Heart right ventricle (tissue), 16 donors: ENCODE measurements at regions not wholly inside any gene's neighbourhood (a gene's known extent, or its start where the extent isn't known, plus 50 kb on each side); places are given as distances from the start of the nearest gene placed in this dataset.

Source experiments
- ATAC-seq, 8 donors: fragments of 200-7000 bp; cut with Tn5 transposase; one replicate each; pipeline ENCODE4 v1.9.1; 2020; ENCODE audit warnings: mild to moderate bottlenecking in 8 of 8, moderate library complexity in 8 of 8, moderate number of reproducible peaks in 1 of 8
- DNase-seq, 2 donors: peaks; one replicate each; pipeline ENCODE4 v3.0.0-alpha.2; 2020
- H3K27ac ChIP-seq, 10 donors: fragments of 200-600 bp; sonication (generic) in 2 of 10; one replicate each; pipeline versions ENCODE4 v1.5.0 to v1.8.0; 2020 to 2022; ENCODE audit warnings: mild to moderate bottlenecking in 3 of 10
- H3K27me3 ChIP-seq, 7 donors: fragments of 200-600 bp; one replicate each; pipeline ENCODE4 v1.8.0; 2021 to 2022; ENCODE audit warnings: mild to moderate bottlenecking in 2 of 7
- H3K36me3 ChIP-seq, 9 donors: fragments of 200-600 bp; sonication (generic) in 1 of 9; one replicate each; pipeline versions ENCODE4 v1.5.0 to v1.8.0; 2020 to 2022; ENCODE audit warnings: mild to moderate bottlenecking in 2 of 9
- H3K4me1 ChIP-seq, 9 donors: fragments of 200-600 bp; sonication (generic) in 1 of 9; one replicate each; pipeline versions ENCODE4 v1.5.0 to v1.8.0; 2020 to 2022; ENCODE audit warnings: mild to moderate bottlenecking in 4 of 9
- H3K4me3 ChIP-seq, 10 donors: fragments of 200-600 bp; sonication (generic) in 2 of 10; one replicate each; pipeline versions ENCODE4 v1.5.0 to v1.8.0; 2020 to 2022; ENCODE audit warnings: mild to moderate bottlenecking in 7 of 10, moderate library complexity in 2 of 10
- H3K9me3 ChIP-seq, 11 donors: fragments of 200-600 bp in 10 of 11; sonication (generic) in 2 of 11; one replicate each; pipeline versions ENCODE4 v1.5.0 to v1.8.0; 2013 to 2022; ENCODE audit warnings: mild to moderate bottlenecking in 2 of 11, control low read depth in 1 of 11, moderate library complexity in 1 of 11
- WGBS, 2 donors: extraction: QIAGEN DNeasy Blood & Tissue Kit; methylation state at CpG; one replicate each; pipeline ENCODE4 v1.1.7; 2013; ENCODE audit warnings: inconsistent platforms in 1 of 2; 5-methylcytosine and 5-hydroxymethylcytosine counted together
- intact Hi-C, 10 donors: fragments of 100-400 bp; cut with DNase I; formaldehyde crosslinking; loops; one replicate each; pipeline versions ENCODE4 v1.11.1 to v1.14.2; 2022
- TF ChIP-seq, protein P1 (sequence below), 9 donors: fragments of 200-600 bp; sonication (generic) in 2 of 9; IDR thresholded peaks; one replicate each; pipeline versions ENCODE4 v1.5.0 to v1.8.0; 2021 to 2022; ENCODE audit warnings: antibody characterized with exemption in 9 of 9, mild to moderate bottlenecking in 5 of 9, moderate library complexity in 1 of 9
- donor health status: Arrhythmogenic right ventricular cardiomyopathy.
- donor health status: ischemic (EF 13 %, LVEDD 7.1; RV severe dilation, severe dysfunction).
- donor health status: healthy with polysubstance abuse.
- donor health status: DM: no; HTN: yes; CAD: no.
- donor health status: DM: no; HTN: no; CAD: no.
- donor health status: ischemic (EF 25% LVEDD 6.9; RV normal size, moderate dysfunction).
- donor health status: ischemic (EF 25% LVEDD 5.7; RV mildly dilated, moderate dysfunction).
- donor health status: healthy.
- donor health status: DM: yes; HTN: yes; CAD: no.
- donor health status: Ischemic cardiomyopathy.
- donor health status: ischemic (EF 35%, LVEDD 5.7; RV mildly dilated, moderate dysfunction).
- donor health status: nonischemic (EF 11% LVEDD 7.7; RV severe dilation, severe dysfunction).
- donor health status: DM: yes; HTN: yes; CAD: no.
- donor health status: PGD.
- donor health status: ischemic (EF 29% LVEDD 5.4; RV normal size, mild dysfunction).
- donor health status: nonischemic (EF 23%, LVEDD 6.1; RV moderate dilation, normal function).

DNA sequence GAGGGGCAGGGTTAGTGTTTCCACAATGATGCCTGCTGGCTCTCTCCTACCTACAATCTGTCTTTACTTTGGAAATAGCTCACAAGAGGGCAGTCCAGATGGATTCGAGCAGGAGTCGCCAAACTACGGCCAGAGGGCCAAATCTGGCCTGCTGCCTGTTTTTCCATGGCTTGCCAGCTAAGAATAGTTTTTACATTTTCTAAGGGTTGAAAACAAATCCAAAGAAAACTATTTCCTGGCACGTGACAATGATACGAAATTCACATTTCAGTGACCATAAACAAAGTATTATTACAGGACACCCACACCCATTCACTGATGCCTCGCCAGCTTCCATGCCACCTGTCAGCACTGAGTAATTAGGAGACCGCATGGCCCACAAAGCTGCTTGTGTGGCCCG is 162.9 kb upstream of the WWC1 start:
- DNase-seq = peak in 1 of 2 donors; percentile 35
- WGBS, 2 donors = 38% methylated on average over 8 of the region's 8 CpGs
- H3K36me3 ChIP-seq = peaks cover 0 to 22% (median 0%) of the 10 kb centered on the region in 9 donors
- H3K4me3 ChIP-seq = no peak overlapping the region
- H3K9me3 ChIP-seq = no peaks in the 10 kb centered on the region
- H3K27ac ChIP-seq = peak overlapping the region in 4 of 10 donors; percentile 22 to 58 (median 38)
- TF ChIP-seq, protein P1, sequence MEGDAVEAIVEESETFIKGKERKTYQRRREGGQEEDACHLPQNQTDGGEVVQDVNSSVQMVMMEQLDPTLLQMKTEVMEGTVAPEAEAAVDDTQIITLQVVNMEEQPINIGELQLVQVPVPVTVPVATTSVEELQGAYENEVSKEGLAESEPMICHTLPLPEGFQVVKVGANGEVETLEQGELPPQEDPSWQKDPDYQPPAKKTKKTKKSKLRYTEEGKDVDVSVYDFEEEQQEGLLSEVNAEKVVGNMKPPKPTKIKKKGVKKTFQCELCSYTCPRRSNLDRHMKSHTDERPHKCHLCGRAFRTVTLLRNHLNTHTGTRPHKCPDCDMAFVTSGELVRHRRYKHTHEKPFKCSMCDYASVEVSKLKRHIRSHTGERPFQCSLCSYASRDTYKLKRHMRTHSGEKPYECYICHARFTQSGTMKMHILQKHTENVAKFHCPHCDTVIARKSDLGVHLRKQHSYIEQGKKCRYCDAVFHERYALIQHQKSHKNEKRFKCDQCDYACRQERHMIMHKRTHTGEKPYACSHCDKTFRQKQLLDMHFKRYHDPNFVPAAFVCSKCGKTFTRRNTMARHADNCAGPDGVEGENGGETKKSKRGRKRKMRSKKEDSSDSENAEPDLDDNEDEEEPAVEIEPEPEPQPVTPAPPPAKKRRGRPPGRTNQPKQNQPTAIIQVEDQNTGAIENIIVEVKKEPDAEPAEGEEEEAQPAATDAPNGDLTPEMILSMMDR (IDR thresholded peaks at IDR 0.05) = peak in 4 of 9 donors; percentile 13 to 43 (median 32)
- no peaks in the 10 kb centered on the region for H3K27me3 ChIP-seq
- H3K4me1 ChIP-seq = peaks cover 6 to 49% (median 14%) of the 10 kb centered on the region in 9 donors
- ATAC-seq = peak in 7 of 8 donors; percentile 38 to 72 (median 63)
- intact Hi-C loops = loop anchor here in 2 of 10 donors (5.0 to 10.0 kb wide), 2 partner anchors 56 to 94 kb away; no protein-coding TSS in a partner anchor

DNA sequence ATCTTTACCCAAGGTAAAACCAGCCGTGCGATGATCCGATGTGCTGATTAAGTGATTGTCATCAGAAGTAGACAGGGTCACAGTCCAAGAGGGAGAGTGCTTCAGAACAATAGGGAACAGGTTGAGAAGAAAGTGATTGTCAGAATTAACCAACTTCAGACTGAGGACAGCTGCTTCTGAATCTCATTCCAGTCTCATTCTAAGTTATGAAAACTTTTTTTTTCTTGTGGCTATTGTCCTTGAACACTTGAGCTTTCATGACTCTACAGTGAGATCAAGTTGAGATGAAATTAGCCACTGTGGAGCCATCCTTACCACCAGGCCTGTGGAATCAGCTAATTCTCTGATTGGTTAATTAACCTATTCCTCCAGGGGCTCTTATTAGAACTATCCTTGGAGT is 159.9 kb upstream of the WWC1 start:
- WGBS, 2 donors = 85 to 93% methylated on average over 3 of the region's 3 CpGs
- no peaks in the 10 kb centered on the region for H3K9me3 ChIP-seq
- peaks cover 0 to 33% (median 9%) of the 10 kb centered on the region in 9 donors for H3K4me1 ChIP-seq
- H3K27ac ChIP-seq = peak overlapping the region in 1 of 10 donors; percentile 27
- H3K4me3 ChIP-seq = no peak overlapping the region
- TF ChIP-seq, protein P1 (IDR thresholded peaks at IDR 0.05) = no peak
- intact Hi-C loops = no loop called here
- no peaks in the 10 kb centered on the region for H3K27me3 ChIP-seq
- DNase-seq = no peak
- H3K36me3 ChIP-seq = peaks cover 0 to 15% (median 0%) of the 10 kb centered on the region in 9 donors
- no peak for ATAC-seq

DNA sequence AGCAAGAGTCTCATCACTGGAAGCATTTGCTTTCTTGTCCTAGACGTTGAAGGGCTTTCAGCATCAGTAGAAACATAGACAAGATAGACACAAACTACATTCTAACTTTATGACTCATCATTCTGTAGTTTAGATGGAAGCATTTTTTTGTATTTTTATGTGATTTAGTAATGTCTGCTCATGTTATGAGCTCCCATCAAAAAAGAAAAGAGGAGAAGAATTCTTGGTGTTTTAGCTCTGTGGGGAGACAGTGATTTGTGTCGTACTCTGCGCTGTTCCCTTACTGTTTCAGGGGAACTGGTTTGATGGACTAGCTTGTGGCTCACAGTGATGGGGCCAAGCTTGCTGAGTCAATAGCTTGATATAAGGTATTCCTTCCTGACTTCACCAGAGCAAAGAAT is 159.2 kb upstream of the WWC1 start:
- TF ChIP-seq, protein P1 (IDR thresholded peaks at IDR 0.05) = no peak
- Histone ChIP-seq H3K4me1 (peaks cover 0 to 39% (median 9%) of the 10 kb centered on the region in 9 donors), H3K36me3 (peaks cover 0 to 10% (median 0%) of the 10 kb centered on the region in 9 donors), H3K4me3 (no peak overlapping the region), H3K9me3 (no peaks in the 10 kb centered on the region), H3K27ac (no peak overlapping the region), H3K27me3 (no peaks in the 10 kb centered on the region)
- WGBS, 2 donors = 75 to 81% methylated on average over 3 of the region's 3 CpGs
- ATAC-seq = no peak
- DNase-seq = no peak
- intact Hi-C loops = no loop called here

DNA sequence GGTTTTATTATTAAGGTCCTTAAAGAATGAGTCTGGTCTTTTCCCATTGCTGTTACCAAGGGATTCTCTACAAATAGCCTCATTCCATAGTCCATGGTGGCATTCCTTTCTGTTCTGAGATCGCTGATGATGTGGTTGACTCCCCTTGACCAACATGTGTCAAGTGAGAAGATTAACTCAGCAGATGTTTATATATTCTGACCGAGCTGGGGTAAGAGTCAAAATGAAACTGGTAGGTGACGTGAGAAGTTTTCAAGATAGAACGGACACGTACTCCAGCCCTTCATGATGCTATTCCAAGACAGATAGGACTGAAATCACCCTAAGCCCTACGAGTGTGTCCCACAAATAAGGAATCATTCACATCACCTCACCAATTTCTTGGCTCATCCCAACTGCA is 155.5 kb upstream of the WWC1 start:
- intact Hi-C loops = no loop called here
- Histone ChIP-seq H3K4me3 (no peak overlapping the region), H3K9me3 (no peaks in the 10 kb centered on the region), H3K27ac (no peak overlapping the region), H3K27me3 (no peaks in the 10 kb centered on the region), H3K4me1 (peaks cover 0 to 22% (median 8%) of the 10 kb centered on the region in 9 donors), H3K36me3 (no peaks in the 10 kb centered on the region)
- ATAC-seq (peak in 4 of 8 donors; percentile 7 to 50 (median 34)), DNase-seq (no peak)
- TF ChIP-seq, protein P1 (IDR thresholded peaks at IDR 0.05) = no peak
- 74 to 80% methylated on average over 6 of the region's 6 CpGs for WGBS, 2 donors
